HG03469 (cell line): ENCODE measurements at regions not wholly inside any gene's neighbourhood (a gene's known extent, or its start where the extent isn't known, plus 50 kb on each side); places are given as distances from the start of the nearest gene placed in this dataset.
"Not testable (repeated sequence)": the region's sequence is repeated elsewhere in the genome, so short reads cannot be mapped to it uniquely, and the experiment has no call there.

Experiments used
- ATAC-seq: cut with Tn5 transposase; IDR thresholded peaks from one replicate; pipeline ENCODE4 v1.9.1; 2021; ENCODE audit warnings: mild to moderate bottlenecking, moderate library complexity, moderate number of reproducible peaks; ENCODE audit not compliant: unreplicated experiment

DNA sequence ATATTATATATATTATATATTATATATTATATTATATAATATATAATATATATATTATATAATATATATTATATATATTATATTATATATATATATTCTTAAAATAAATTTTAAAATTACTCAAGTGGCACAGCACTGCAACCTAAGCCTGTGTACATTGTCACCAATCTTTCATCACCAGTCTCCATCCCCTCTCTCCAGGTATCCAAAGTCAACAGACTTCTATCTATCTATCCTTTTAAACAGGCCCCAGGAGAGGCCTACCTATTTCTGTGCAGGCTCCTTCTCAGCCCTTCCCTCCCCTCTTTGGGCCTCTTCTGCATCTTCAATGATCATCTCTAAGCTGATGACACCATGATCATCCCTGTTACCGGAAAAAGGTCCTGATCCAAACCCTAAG lies 111.7 kb downstream of the RHOU start:
- no peak for ATAC-seq

GRCh38 chr1:228847451-228847850 lies 112.2 kb downstream of the RHOU start:
- ATAC-seq = not testable (repeated sequence)

GRCh38 chr1:228848406-228848805 lies 113.1 kb downstream of the RHOU start:
- no peak for ATAC-seq

DNA sequence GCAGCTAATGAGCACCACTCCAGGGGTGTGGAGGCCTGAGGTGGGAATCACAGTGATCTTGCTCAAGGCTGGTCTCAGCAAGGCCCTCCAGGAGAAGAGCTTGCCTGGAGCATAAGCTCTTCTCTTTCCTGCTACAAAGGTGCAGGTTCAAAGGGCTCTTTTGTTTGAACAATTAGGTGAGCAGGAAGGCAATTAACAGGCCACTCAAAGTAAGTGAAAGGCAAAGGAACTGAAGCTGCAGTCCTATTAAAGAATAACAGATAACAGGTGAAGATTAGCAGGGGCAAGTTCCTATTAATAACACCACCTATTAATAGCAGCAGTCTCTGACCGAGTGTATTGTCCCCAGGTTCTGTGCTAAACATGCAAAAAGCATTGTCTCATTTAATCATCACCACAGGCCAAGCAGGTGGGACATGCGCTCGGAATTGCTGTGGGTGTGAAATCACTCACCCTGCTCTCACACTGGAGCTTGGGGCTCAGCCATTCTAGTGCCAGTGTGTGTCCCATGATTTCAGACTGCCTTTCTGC lies 113.8 kb downstream of the RHOU start:
- peak; percentile 54 for ATAC-seq

DNA sequence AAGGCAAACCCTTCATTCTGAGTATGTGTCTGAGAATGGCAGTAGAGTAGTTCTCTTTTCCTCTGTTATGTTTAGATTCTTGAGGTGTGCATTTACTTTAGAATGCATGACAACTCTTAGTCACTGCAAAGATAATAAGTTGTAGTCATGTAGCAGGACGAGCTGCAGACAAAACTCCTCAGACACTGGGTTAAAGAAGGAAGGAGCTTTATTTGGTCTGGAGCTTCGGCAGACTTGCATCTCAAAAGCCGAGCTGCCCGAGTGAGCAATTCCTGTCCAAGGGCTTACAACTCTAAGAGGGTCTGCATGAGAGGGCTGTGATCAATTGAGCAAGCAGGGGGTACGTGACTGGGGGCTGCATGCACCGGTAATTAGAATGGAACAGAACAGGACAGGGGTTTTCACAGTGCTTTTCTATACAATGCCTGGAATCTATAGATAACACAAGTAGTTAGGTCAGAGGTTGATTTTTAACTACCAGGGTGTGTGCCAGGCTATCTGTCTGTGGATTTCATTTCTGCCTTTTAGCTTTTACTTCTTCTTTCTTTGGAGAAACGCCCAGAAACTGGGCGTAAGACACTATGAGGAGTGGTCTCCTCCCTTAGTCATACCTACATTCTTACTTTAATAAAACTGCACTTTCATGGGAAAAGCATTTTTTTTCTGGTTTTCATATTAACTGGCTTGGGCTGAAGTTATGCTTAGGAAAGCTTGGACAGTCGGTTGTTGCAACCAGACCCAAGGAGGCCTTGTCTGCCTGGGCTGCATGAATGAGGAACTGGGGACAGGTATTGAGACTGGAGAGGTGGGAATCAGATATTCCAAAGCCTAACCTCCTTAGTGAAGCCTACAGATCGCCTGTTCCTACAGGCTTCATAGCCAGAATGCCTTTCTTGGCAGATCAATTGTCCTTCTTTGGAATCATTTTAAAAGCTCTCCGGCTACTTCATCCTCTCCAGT lies 115.1 kb downstream of the RHOU start:
- no peak for ATAC-seq

GRCh38 chr1:228851193-228851592 lies 115.9 kb downstream of the RHOU start:
- no peak for ATAC-seq

DNA sequence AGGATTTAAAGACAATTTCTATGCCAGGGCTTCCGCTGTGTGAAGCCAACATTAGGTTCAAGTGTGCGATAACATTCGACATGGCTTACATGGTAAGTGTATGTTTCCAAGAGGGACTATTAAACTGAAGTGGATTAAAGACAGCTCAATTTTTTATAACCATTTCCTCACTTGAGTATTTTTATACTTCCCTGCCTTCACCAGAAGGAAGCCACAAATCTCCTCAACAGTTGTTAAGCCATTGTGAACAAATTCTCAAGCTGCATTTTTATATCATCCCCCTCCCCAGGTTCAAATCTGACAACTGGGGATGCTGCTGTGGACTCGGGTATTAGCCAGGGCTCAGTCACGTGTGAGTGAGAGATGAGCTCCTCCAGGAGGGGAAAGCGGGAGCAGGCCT lies 116.3 kb downstream of the RHOU start:
- no peak for ATAC-seq

- ATAC-seq = no peak
These were observed 116.7 kb downstream of the RHOU start for GRCh38 chr1:228852024-228852423.

- no peak for ATAC-seq
These were observed 117.3 kb downstream of the RHOU start for GRCh38 chr1:228852511-228853088.

- ATAC-seq = no peak
These were observed 117.9 kb downstream of the RHOU start for GRCh38 chr1:228853191-228853590.

- ATAC-seq = no peak
These were observed 118.4 kb downstream of the RHOU start for GRCh38 chr1:228853637-228854036.

DNA sequence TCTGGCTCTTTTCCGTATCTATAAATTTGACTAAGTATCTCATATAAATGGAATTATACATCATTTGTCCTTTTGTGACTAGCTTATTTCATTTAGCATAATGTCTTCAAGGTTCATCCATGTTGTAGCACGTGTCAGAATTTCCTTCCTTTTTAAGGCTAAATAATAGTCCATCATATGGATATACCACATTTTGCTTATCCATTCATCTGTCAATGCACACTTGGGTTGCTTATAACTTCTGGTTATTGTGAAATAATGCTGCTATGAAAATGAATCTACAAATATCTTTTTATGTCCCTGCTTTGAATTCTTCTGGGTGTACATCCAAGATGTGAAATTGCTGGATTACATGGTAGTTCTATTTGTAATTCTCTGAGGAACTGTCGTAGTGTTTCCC lies 119.6 kb downstream of the RHOU start:
- no peak for ATAC-seq

- no peak for ATAC-seq
These were observed 122.3 kb downstream of the RHOU start for GRCh38 chr1:228857611-228858010.

- ATAC-seq = no peak
These were observed 125.9 kb downstream of the RHOU start for GRCh38 chr1:228860911-228861831.

DNA sequence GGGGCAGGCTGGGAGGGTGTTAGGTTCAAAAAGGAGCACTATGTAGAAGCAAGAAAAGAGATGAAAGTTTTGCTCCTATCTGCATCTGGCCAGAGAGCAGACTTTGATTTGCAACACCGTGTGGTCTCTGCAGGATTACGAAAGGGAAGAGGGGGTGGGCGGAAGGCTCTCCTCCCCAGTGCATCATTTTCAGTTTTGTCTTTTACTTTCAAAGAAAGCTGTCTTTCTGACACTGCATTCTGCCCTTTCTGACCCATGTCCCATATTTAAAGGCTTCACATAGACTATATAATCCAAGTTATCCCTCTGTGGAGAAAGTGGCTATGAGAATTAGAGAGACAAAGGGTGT lies 126.5 kb downstream of the RHOU start:
- no peak for ATAC-seq

- no peak for ATAC-seq
These were observed 127.5 kb downstream of the RHOU start for GRCh38 chr1:228862542-228863505.

DNA sequence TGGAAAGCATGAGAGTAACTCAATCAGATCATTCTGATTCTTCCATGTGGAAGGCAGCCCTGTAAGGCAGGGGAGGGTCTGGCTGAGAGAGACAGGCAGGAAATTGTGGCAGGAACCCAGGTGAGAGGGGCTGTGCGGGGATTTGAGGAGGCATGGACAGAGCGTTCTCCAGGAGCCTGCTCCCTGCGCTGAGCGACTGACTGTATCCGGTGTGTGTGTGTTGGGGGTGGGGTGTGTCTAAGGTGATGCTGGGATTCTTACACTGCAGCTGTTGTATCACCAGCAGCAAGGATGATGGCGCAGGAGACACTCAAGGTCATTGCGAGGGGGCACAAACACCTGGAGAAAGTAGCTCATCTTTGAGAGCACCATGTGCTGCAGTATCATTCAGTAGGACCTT lies 128.5 kb downstream of the RHOU start:
- no peak for ATAC-seq

GRCh38 chr1:228865627-228866330 lies 130.5 kb downstream of the RHOU start:
- no peak for ATAC-seq

GRCh38 chr1:228866468-228866867 lies 131.2 kb downstream of the RHOU start:
- no peak for ATAC-seq
